Keratinocyte (primary cell): ENCODE measurements at regions not wholly inside any gene's neighbourhood (a gene's known extent, or its start where the extent isn't known, plus 50 kb on each side); places are given as distances from the start of the nearest gene placed in this dataset.

ENCODE experiments used
- DNase-seq: peaks from one replicate; pipeline ENCODE4 v3.0.0-alpha.2; 2011; ENCODE audit warnings: low read depth, missing footprints, low spot score
- FAIRE-seq: peaks from 2 replicates; lab custom pipeline; 2011; peaks lifted over from hg19 to GRCh38; lab: Jason Lieb, UNC
- H2AFZ ChIP-seq: 2 replicates; pipeline ENCODE4 v1.6.0; 2012; ENCODE audit warnings: low read length, control low read depth, inconsistent platforms; ENCODE audit not compliant: control insufficient read depth
- H3K27ac ChIP-seq: 2 replicates; pipeline ENCODE4 v1.5.1; 2011; ENCODE audit warnings: low read length; ENCODE audit not compliant: control insufficient read depth, insufficient read depth
- H3K27me3 ChIP-seq: 3 replicates; pipeline ENCODE4 v1.6.0; 2011; ENCODE audit warnings: low read length; ENCODE audit not compliant: control insufficient read depth, insufficient read depth; ENCODE audit errors: extremely low read depth
- H3K36me3 ChIP-seq, 2 experiments: 2 replicates in 1 of 2; 3 replicates in 1 of 2; pipeline ENCODE4 v1.5.1; 2011; ENCODE audit warnings: low read length in 2 of 2, mild to moderate bottlenecking in 1 of 2; ENCODE audit not compliant: control insufficient read depth in 2 of 2, insufficient read depth in 2 of 2; ENCODE audit errors: extremely low read depth in 1 of 2
- H3K4me1 ChIP-seq: 3 replicates; pipeline ENCODE4 v1.5.1; 2011; ENCODE audit warnings: low read length; ENCODE audit not compliant: control insufficient read depth, insufficient read depth; ENCODE audit errors: extremely low read depth
- H3K4me2 ChIP-seq: 3 replicates; pipeline ENCODE4 v1.6.0; 2011; ENCODE audit warnings: low read depth, low read length; ENCODE audit not compliant: control insufficient read depth, insufficient read depth; ENCODE audit errors: extremely low read depth
- H3K4me3 ChIP-seq, 3 experiments: fragments of 200-600 bp in 1 of 3; sonication (generic) in 1 of 3; 2 replicates in 2 of 3; 3 replicates in 1 of 3; pipeline ENCODE4 v1.5.1; 2011 to 2016; ENCODE audit warnings: low read length in 3 of 3, mild to moderate bottlenecking in 3 of 3, control low read depth in 2 of 3, inconsistent platforms in 1 of 3, low read depth in 1 of 3, mixed read lengths in 1 of 3, mixed run types in 1 of 3, moderate library complexity in 1 of 3; ENCODE audit not compliant: control insufficient read depth in 2 of 3, insufficient read depth in 2 of 3; ENCODE audit errors: extremely low read depth in 1 of 3
- H3K79me2 ChIP-seq: 2 replicates; pipeline ENCODE4 v1.6.0; 2012; ENCODE audit warnings: low read length; ENCODE audit not compliant: control insufficient read depth, insufficient read depth
- H3K9ac ChIP-seq: 3 replicates; pipeline ENCODE4 v1.6.0; 2011; ENCODE audit warnings: low read length; ENCODE audit not compliant: control insufficient read depth, insufficient read depth; ENCODE audit errors: extremely low read depth
- H3K9me1 ChIP-seq: 3 replicates; pipeline ENCODE4 v1.6.0; 2011; ENCODE audit warnings: low read length; ENCODE audit not compliant: control insufficient read depth, insufficient read depth; ENCODE audit errors: extremely low read depth
- H3K9me3 ChIP-seq: 2 replicates; pipeline ENCODE4 v1.5.1; 2012; ENCODE audit warnings: low read depth, low read length; ENCODE audit not compliant: control insufficient read depth
- H4K20me1 ChIP-seq: 3 replicates; pipeline ENCODE4 v1.6.0; 2011; ENCODE audit warnings: low read length; ENCODE audit not compliant: control insufficient read depth, insufficient read depth; ENCODE audit errors: extremely low read depth
- EZH2 ChIP-seq: IDR thresholded peaks from one replicate; pipeline ENCODE4 v1.6.1; 2012; ENCODE audit warnings: inconsistent platforms, mild to moderate bottlenecking, low read length, moderate library complexity
- dilution Hi-C: fragments of 300-500 bp; cut with MboI; formaldehyde crosslinking; loops from one replicate; pipeline ENCODE4 v1.7.0; 2020; ENCODE audit warnings: low sequenced_read_pairs; ENCODE audit not compliant: extremely low pct_ligation_motif_present
- TF ChIP-seq, protein P1 (sequence below), 3 experiments: IDR thresholded peaks in 1 of 3; conservative IDR thresholded peaks in 1 of 3; optimal IDR thresholded peaks in 1 of 3; 2 replicates in 2 of 3; 3 replicates in 1 of 3; pipeline versions ENCODE3 to v1.5.1; 2011; ENCODE audit warnings: low read length in 3 of 3, mild to moderate bottlenecking in 3 of 3, moderate library complexity in 2 of 3, control low read depth in 1 of 3, inconsistent platforms in 1 of 3; ENCODE audit not compliant: insufficient read depth in 2 of 3; ENCODE audit errors: extremely low read depth in 1 of 3

- Histone ChIP-seq H4K20me1 (no peaks in the 10 kb centered on the region), H3K4me2 (no peak overlapping the region), H3K4me1 (no peaks in the 10 kb centered on the region), H3K9ac (no peak overlapping the region), H2AFZ (no peak overlapping the region), H3K9me3 (no peaks in the 10 kb centered on the region), H3K36me3 (no peaks in the 10 kb centered on the region), H3K79me2 (no peaks in the 10 kb centered on the region), H3K27ac (no peak overlapping the region), H3K27me3 (no peaks in the 10 kb centered on the region), H3K9me1 (no peaks in the 10 kb centered on the region), H3K4me3 (no peak overlapping the region)
- FAIRE-seq (no peak), DNase-seq (no peak)
- TF ChIP-seq EZH2, result no peak
- TF ChIP-seq, protein P1, sequence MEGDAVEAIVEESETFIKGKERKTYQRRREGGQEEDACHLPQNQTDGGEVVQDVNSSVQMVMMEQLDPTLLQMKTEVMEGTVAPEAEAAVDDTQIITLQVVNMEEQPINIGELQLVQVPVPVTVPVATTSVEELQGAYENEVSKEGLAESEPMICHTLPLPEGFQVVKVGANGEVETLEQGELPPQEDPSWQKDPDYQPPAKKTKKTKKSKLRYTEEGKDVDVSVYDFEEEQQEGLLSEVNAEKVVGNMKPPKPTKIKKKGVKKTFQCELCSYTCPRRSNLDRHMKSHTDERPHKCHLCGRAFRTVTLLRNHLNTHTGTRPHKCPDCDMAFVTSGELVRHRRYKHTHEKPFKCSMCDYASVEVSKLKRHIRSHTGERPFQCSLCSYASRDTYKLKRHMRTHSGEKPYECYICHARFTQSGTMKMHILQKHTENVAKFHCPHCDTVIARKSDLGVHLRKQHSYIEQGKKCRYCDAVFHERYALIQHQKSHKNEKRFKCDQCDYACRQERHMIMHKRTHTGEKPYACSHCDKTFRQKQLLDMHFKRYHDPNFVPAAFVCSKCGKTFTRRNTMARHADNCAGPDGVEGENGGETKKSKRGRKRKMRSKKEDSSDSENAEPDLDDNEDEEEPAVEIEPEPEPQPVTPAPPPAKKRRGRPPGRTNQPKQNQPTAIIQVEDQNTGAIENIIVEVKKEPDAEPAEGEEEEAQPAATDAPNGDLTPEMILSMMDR (optimal IDR thresholded peaks at IDR 0.05 in 1 of 3, IDR thresholded peaks at IDR 0.05 in 1 of 3, conservative IDR thresholded peaks at IDR 0.05 in 1 of 3; ENCODE audit: extremely low read depth in 1 of 3, insufficient read depth in 2 of 3, low read length in 3 of 3), result no peak
- dilution Hi-C loops, result no loop called here
These were observed 160.0 kb upstream of the TMEM161B start for GRCh38 chr5:88428633-88429032.

GRCh38 chr5:88426441-88426840 is 157.8 kb upstream of the TMEM161B start:
- H2AFZ ChIP-seq, result no peak overlapping the region
- DNase-seq (no peak), FAIRE-seq (no peak)
- no peaks in the 10 kb centered on the region for H3K9me3 ChIP-seq
- H3K4me3 ChIP-seq, result no peak overlapping the region
- TF ChIP-seq, protein P1 (optimal IDR thresholded peaks at IDR 0.05 in 1 of 3, IDR thresholded peaks at IDR 0.05 in 1 of 3, conservative IDR thresholded peaks at IDR 0.05 in 1 of 3; ENCODE audit: extremely low read depth in 1 of 3, insufficient read depth in 2 of 3, low read length in 3 of 3), result no peak
- no peak for TF ChIP-seq EZH2
- no peaks in the 10 kb centered on the region for H3K79me2 ChIP-seq
- H3K27me3 ChIP-seq, result no peaks in the 10 kb centered on the region
- H3K4me1 ChIP-seq, result no peaks in the 10 kb centered on the region
- H3K4me2 ChIP-seq, result no peak overlapping the region
- dilution Hi-C loops, result no loop called here
- H3K36me3 ChIP-seq, result no peaks in the 10 kb centered on the region
- H4K20me1 ChIP-seq, result no peaks in the 10 kb centered on the region
- H3K9me1 ChIP-seq, result no peaks in the 10 kb centered on the region
- no peak overlapping the region for H3K9ac ChIP-seq
- no peak overlapping the region for H3K27ac ChIP-seq
